GM06990 (cell line): ENCODE measurements at regions not wholly inside any gene's neighbourhood (a gene's known extent, or its start where the extent isn't known, plus 50 kb on each side); places are given as distances from the start of the nearest gene placed in this dataset.

ENCODE experiments used
- DNase-seq: peaks from one replicate; pipeline ENCODE4 v3.0.0-alpha.2; 2011; ENCODE audit not compliant: insufficient read length; ENCODE audit errors: extremely low read depth
- H3K27me3 ChIP-seq: replicated peaks from 2 replicates; pipeline ENCODE4 v1.6.0; 2011; ENCODE audit warnings: low read length; ENCODE audit not compliant: control insufficient read depth, insufficient read depth
- H3K36me3 ChIP-seq: 2 replicates; pipeline ENCODE4 v1.5.1; 2011; ENCODE audit warnings: low read length; ENCODE audit not compliant: control insufficient read depth, insufficient read depth
- H3K4me3 ChIP-seq: replicated peaks from 2 replicates; pipeline ENCODE4 v1.5.1; 2011; ENCODE audit warnings: low read depth, mild to moderate bottlenecking, control low read depth, low read length
- TF ChIP-seq, protein P1 (sequence below): IDR thresholded peaks from 2 replicates; pipeline ENCODE4 v1.5.1; 2011; ENCODE audit warnings: low read length, control low read depth, mild to moderate bottlenecking, inconsistent platforms; ENCODE audit not compliant: insufficient read depth, poor library complexity, severe bottlenecking

DNA sequence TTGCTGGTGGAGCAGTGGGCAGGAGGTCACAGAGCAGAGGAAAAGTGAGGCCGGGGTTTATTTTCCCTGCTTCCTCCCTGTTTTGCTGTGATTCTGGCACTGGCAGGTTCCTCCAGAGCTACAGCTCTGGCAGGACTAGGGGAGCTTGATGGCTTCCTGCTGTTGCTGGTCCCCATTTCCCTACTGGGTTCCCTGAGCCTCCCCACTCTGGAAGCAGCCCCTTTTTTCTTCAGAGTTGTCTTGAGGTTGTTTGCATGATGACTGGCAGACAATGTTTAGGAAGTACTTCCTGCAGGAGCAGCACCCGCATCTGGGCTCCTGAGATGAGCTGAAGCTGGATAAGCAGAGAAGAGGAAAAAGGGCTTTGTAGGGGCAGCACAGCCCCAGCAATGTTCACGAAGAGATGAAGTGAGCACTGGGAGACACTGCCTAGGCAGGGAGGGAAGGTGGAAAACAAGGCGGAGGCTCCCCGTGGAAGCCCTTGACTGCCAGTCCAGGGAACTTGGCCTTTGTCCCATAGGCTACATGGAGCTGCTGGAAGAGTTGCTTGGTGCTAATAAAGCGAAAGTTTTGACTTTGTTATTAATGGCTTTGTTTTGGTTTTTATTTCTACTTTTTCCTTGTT is 126.9 kb downstream of the SLC38A6 start:
- TF ChIP-seq, protein P1, sequence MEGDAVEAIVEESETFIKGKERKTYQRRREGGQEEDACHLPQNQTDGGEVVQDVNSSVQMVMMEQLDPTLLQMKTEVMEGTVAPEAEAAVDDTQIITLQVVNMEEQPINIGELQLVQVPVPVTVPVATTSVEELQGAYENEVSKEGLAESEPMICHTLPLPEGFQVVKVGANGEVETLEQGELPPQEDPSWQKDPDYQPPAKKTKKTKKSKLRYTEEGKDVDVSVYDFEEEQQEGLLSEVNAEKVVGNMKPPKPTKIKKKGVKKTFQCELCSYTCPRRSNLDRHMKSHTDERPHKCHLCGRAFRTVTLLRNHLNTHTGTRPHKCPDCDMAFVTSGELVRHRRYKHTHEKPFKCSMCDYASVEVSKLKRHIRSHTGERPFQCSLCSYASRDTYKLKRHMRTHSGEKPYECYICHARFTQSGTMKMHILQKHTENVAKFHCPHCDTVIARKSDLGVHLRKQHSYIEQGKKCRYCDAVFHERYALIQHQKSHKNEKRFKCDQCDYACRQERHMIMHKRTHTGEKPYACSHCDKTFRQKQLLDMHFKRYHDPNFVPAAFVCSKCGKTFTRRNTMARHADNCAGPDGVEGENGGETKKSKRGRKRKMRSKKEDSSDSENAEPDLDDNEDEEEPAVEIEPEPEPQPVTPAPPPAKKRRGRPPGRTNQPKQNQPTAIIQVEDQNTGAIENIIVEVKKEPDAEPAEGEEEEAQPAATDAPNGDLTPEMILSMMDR = no peak
- H3K36me3 ChIP-seq = no peaks in the 10 kb centered on the region
- no peaks in the 10 kb centered on the region for H3K27me3 ChIP-seq
- H3K4me3 ChIP-seq = no peak overlapping the region
- no peak for DNase-seq

DNA sequence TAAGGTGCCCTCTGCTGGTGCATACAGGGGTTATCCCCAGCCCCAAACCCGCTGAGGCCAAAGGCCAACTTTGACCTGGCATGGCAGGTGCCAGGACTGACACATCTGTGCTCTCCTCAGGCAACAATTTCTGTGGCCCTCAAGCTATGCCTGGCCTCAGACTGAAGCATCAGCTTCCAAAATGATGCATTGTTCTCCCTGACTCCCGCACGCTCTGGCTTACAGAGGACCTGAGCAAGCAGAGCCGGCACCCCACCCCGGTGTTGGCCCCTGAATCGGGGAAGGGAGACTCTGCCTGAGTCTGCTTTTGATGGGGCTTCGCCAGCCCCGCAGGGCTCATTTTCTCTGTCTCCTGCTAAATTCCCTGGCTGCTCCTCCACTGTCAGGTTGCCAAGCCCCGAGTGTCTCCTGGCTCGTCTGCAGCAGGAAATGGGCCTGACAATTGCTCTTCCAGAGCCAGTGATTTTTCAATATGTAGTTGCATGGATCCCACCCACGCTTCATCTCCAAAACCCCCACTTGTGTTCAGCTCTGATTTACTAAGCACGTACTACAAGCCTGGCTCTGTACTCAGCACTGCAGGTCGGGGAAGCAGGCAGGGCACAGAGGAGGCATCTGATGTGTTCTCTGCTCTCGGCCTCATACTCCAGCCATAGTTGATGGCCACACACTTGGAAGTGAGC is 126.1 kb downstream of the SLC38A6 start:
- Histone ChIP-seq H3K4me3 (no peak overlapping the region), H3K36me3 (no peaks in the 10 kb centered on the region), H3K27me3 (no peaks in the 10 kb centered on the region)
- TF ChIP-seq, protein P1 = peak; percentile 58
- DNase-seq = no peak

DNA sequence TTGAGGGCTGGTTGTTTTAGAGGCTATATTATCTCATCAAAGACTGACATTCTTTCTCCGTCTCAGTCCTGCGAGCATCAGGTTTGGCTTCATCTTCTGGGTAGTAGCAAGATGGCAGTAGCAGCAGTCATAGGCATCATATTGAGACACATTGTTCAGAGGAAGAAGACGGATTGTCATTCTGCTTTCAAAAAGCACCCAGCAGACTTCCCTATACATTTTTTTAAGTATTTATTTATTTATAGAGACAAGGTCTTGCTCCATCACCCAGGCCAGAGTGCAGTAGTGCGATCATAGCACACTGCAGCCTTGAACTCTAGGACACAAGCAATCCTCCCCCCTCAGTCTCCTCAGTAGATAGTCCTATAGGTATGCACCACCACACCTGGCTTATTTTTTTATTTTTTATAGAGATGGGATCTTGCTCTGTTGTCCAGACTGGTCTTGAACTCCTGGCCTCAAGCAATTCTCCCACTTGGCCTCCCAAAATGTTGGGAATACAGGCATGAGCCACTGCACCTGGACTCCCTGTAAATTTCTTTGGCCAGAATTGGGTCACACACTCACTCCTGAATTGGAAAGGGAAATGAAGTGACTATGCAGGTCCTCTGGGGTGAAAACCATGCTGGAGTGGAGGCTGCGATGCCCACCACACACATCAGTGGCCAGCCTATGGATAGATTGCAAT is 125.4 kb downstream of the SLC38A6 start:
- TF ChIP-seq, protein P1 = no peak
- H3K4me3 ChIP-seq = no peak overlapping the region
- no peak for DNase-seq
- H3K36me3 ChIP-seq = no peaks in the 10 kb centered on the region
- H3K27me3 ChIP-seq = no peaks in the 10 kb centered on the region

DNA sequence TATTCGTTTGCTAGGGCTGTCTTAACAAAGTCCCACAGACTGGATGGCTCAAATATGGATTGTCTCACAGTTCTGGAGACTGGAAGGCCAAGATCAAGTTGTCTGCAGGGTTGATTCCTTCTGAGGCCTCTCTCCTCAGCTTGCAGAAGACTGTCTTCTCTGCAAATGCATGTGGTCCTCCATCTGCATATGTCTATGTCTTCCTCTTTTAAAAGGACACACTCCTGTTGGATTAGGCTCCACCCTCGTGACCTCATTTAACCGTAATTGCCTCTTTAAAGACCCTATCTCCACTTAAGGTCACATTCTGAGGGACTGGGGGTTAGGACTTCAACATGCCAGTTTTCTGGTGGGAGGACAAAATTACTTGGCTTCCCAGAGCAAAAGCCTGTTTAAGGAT is 123.3 kb downstream of the SLC38A6 start:
- TF ChIP-seq, protein P1 = no peak
- no peak for DNase-seq
- Histone ChIP-seq H3K36me3 (no peaks in the 10 kb centered on the region), H3K27me3 (no peaks in the 10 kb centered on the region), H3K4me3 (no peak overlapping the region)

DNA sequence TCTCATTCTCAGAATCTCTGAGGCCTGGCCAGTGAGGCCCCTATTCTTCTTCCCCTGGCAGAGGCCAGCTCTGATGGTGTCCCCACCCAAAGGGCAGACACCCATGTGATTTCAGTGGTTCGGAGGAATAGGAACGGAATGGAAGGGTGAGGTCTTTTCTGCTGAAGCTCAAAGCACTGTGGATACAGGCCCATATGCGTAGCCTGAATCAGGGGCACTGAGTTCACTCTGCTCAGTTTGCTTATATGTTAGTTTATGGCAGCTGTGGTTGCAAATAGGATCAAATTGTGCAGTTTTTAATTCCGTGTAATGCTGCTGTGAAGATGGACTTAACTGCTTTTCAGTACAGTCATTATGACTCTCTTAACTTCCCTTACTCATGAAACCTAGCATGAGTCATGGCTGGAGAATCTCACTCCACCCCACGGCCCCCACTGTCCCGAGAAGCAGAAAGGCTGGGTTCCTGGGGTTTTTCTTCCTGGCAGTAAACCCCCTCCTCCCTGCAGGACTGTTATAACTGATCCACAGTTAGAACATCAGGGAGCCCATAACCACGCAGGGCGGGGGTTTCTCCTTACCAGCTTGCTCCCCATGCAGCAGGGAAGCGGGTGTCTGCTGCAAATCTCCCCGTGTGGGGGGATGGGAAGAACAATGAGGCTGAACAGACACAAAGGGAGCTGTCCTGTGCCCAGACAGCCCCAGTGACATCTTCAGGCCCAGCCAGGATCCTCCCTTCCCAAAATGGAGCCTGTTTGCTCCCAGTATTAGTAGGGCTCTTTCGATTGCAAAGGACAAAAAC is 122.7 kb downstream of the SLC38A6 start:
- Histone ChIP-seq H3K4me3 (no peak overlapping the region), H3K36me3 (no peaks in the 10 kb centered on the region), H3K27me3 (no peaks in the 10 kb centered on the region)
- DNase-seq = peak; percentile 18
- TF ChIP-seq, protein P1 = no peak
